SU-DHL-6 (cell line): ENCODE measurements at regions not wholly inside any gene's neighbourhood (a gene's known extent, or its start where the extent isn't known, plus 50 kb on each side); places are given as distances from the start of the nearest gene placed in this dataset.

Source experiments
- H2AFZ ChIP-seq: fragments of 200-600 bp; sonication (generic); 2 replicates; pipeline ENCODE4 v1.6.1; 2014; ENCODE audit warnings: low read depth, mild to moderate bottlenecking, moderate library complexity, mixed read lengths, antibody characterized with exemption, low read length; ENCODE audit not compliant: severe bottlenecking
- H3F3A ChIP-seq: fragments of 200-600 bp; shearing (Covaris generic); 2 replicates; pipeline ENCODE4 v1.6.0; 2016; ENCODE audit warnings: antibody characterized with exemption, mild to moderate bottlenecking; ENCODE audit not compliant: insufficient read depth
- H3K27ac ChIP-seq: fragments of 200-600 bp; sonication (generic); 2 replicates; pipeline ENCODE4 v1.5.1; 2016; ENCODE audit warnings: low read depth, mild to moderate bottlenecking, low read length, moderate library complexity, mixed read lengths
- H3K27me3 ChIP-seq: fragments of 200-600 bp; sonication (generic), shearing (Covaris generic); 2 replicates; pipeline ENCODE4 v1.6.0; 2014; ENCODE audit warnings: mild to moderate bottlenecking, low read length
- H3K36me3 ChIP-seq: fragments of 200-600 bp; sonication (generic); 2 replicates; pipeline ENCODE4 v1.6.1; 2014; ENCODE audit warnings: mild to moderate bottlenecking, low read length, mixed read lengths
- H3K4me2 ChIP-seq: fragments of 300-600, 200-600 bp; shearing (Covaris generic), sonication (generic); 2 replicates; pipeline ENCODE4 v1.6.0; 2014; ENCODE audit warnings: low read length, low read depth, mild to moderate bottlenecking; ENCODE audit not compliant: poor library complexity, severe bottlenecking
- H3K4me3 ChIP-seq: fragments of 200-600 bp; sonication (generic); 2 replicates; pipeline ENCODE4 v1.5.1; 2014; ENCODE audit warnings: antibody characterized with exemption, low read length, mild to moderate bottlenecking, mixed read lengths; ENCODE audit not compliant: insufficient read depth, poor library complexity, severe bottlenecking
- H3K79me2 ChIP-seq: fragments of 200-600 bp; sonication (generic); 2 replicates; pipeline ENCODE4 v1.6.1; 2014; ENCODE audit warnings: mild to moderate bottlenecking, low read length, moderate library complexity; ENCODE audit not compliant: insufficient read depth
- H3K9ac ChIP-seq: fragments of 200-600 bp; sonication (generic); 2 replicates; pipeline ENCODE4 v1.7.0; 2014; ENCODE audit warnings: mild to moderate bottlenecking, low read length
- H3K9me2 ChIP-seq: fragments of 200-600 bp; sonication (generic); replicated peaks from 2 replicates; pipeline ENCODE4 v1.6.1; 2014; ENCODE audit warnings: low read length; ENCODE audit not compliant: insufficient read depth
- H3K9me3 ChIP-seq: fragments of 200-600 bp; sonication (generic); 2 replicates; pipeline ENCODE4 v1.6.1; 2014; ENCODE audit warnings: low read length, mixed read lengths; ENCODE audit not compliant: insufficient read depth
- H4K20me1 ChIP-seq: fragments of 200-600 bp; sonication (generic); 2 replicates; pipeline ENCODE4 v1.6.1; 2014; ENCODE audit warnings: low read depth, mild to moderate bottlenecking, antibody characterized with exemption, low read length, moderate library complexity, mixed read lengths
- EZH2phosphoT487 ChIP-seq: fragments of 200-600 bp; sonication (generic), shearing (Covaris generic); conservative IDR thresholded peaks from 2 replicates; pipeline ENCODE4 v1.6.1; 2018; ENCODE audit warnings: mild to moderate bottlenecking, antibody characterized with exemption, low read length, moderate library complexity, mixed read lengths
- TF ChIP-seq, protein P1 (sequence below): fragments of 200-600 bp; sonication (generic); IDR thresholded peaks from one replicate; pipeline ENCODE4 v1.5.1; 2017; ENCODE audit warnings: antibody characterized with exemption, mild to moderate bottlenecking, low read length, moderate library complexity; ENCODE audit not compliant: insufficient read depth, poor library complexity, severe bottlenecking

- no peak overlapping the region for H2AFZ ChIP-seq
- H3K4me2 ChIP-seq = no peak overlapping the region
- no peaks in the 10 kb centered on the region for H3K79me2 ChIP-seq
- no peak for TF ChIP-seq EZH2phosphoT487
- TF ChIP-seq, protein P1, sequence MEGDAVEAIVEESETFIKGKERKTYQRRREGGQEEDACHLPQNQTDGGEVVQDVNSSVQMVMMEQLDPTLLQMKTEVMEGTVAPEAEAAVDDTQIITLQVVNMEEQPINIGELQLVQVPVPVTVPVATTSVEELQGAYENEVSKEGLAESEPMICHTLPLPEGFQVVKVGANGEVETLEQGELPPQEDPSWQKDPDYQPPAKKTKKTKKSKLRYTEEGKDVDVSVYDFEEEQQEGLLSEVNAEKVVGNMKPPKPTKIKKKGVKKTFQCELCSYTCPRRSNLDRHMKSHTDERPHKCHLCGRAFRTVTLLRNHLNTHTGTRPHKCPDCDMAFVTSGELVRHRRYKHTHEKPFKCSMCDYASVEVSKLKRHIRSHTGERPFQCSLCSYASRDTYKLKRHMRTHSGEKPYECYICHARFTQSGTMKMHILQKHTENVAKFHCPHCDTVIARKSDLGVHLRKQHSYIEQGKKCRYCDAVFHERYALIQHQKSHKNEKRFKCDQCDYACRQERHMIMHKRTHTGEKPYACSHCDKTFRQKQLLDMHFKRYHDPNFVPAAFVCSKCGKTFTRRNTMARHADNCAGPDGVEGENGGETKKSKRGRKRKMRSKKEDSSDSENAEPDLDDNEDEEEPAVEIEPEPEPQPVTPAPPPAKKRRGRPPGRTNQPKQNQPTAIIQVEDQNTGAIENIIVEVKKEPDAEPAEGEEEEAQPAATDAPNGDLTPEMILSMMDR = no peak
- H3F3A ChIP-seq = no peaks in the 10 kb centered on the region
- H3K27ac ChIP-seq = no peak overlapping the region
- no peaks in the 10 kb centered on the region for H4K20me1 ChIP-seq
- no peaks in the 10 kb centered on the region for H3K9me2 ChIP-seq
- no peaks in the 10 kb centered on the region for H3K9me3 ChIP-seq
- no peak overlapping the region for H3K9ac ChIP-seq
- no peaks in the 10 kb centered on the region for H3K36me3 ChIP-seq
- no peak overlapping the region for H3K4me3 ChIP-seq
- no peaks in the 10 kb centered on the region for H3K27me3 ChIP-seq
Observed at GRCh38 chr4:177087060-177087459, 222.6 kb upstream of the NEIL3 start.

GRCh38 chr4:177087499-177087898 is 222.2 kb upstream of the NEIL3 start:
- Histone ChIP-seq H2AFZ (no peak overlapping the region), H3F3A (no peaks in the 10 kb centered on the region), H3K4me2 (no peak overlapping the region), H3K79me2 (no peaks in the 10 kb centered on the region), H3K27me3 (no peaks in the 10 kb centered on the region), H4K20me1 (no peaks in the 10 kb centered on the region), H3K9me3 (no peaks in the 10 kb centered on the region), H3K9me2 (no peaks in the 10 kb centered on the region), H3K4me3 (no peak overlapping the region), H3K36me3 (no peaks in the 10 kb centered on the region), H3K27ac (no peak overlapping the region), H3K9ac (no peak overlapping the region)
- TF ChIP-seq, protein P1 = no peak
- TF ChIP-seq EZH2phosphoT487 = no peak

- Histone ChIP-seq H3K9ac (no peak overlapping the region), H3K4me3 (no peak overlapping the region), H3K27ac (no peak overlapping the region), H3K9me2 (no peaks in the 10 kb centered on the region), H3F3A (no peaks in the 10 kb centered on the region), H3K4me2 (no peak overlapping the region), H3K27me3 (no peaks in the 10 kb centered on the region), H3K9me3 (no peaks in the 10 kb centered on the region), H4K20me1 (no peaks in the 10 kb centered on the region), H3K36me3 (no peaks in the 10 kb centered on the region), H2AFZ (no peak overlapping the region), H3K79me2 (no peaks in the 10 kb centered on the region)
- no peak for TF ChIP-seq EZH2phosphoT487
- TF ChIP-seq, protein P1 = no peak
Observed at GRCh38 chr4:177091515-177091914, 218.2 kb upstream of the NEIL3 start.

DNA sequence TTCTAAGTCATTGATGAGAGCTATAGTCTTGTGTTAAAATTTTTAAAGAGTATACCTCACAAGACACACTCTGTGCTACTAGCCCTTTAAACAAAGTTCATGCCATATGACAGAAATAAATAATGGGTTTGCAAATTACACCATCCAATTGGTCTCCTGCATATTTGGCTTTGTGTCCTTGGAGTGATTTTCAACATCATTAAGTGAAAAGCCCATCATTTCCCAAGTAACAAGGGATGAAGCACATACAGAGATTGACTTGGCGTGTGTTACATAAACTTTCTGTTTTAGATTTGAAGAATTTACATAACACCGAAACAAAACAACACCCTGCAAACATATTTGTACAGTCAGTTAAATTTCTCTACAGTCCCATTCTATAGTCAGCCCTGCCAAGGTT is 216.9 kb upstream of the NEIL3 start:
- H3K79me2 ChIP-seq = no peaks in the 10 kb centered on the region
- no peak overlapping the region for H2AFZ ChIP-seq
- no peaks in the 10 kb centered on the region for H4K20me1 ChIP-seq
- no peaks in the 10 kb centered on the region for H3K36me3 ChIP-seq
- H3K9me3 ChIP-seq = no peaks in the 10 kb centered on the region
- TF ChIP-seq EZH2phosphoT487 = no peak
- TF ChIP-seq, protein P1 = no peak
- no peak overlapping the region for H3K4me2 ChIP-seq
- no peak overlapping the region for H3K9ac ChIP-seq
- H3K27ac ChIP-seq = no peak overlapping the region
- no peak overlapping the region for H3K4me3 ChIP-seq
- no peaks in the 10 kb centered on the region for H3K9me2 ChIP-seq
- H3F3A ChIP-seq = no peaks in the 10 kb centered on the region
- H3K27me3 ChIP-seq = no peaks in the 10 kb centered on the region
